ENCODE measurements at regions not wholly inside any gene's neighbourhood (a gene's known extent, or its start where the extent isn't known, plus 50 kb on each side); places are given as distances from the start of the nearest gene placed in this dataset.

DNA sequence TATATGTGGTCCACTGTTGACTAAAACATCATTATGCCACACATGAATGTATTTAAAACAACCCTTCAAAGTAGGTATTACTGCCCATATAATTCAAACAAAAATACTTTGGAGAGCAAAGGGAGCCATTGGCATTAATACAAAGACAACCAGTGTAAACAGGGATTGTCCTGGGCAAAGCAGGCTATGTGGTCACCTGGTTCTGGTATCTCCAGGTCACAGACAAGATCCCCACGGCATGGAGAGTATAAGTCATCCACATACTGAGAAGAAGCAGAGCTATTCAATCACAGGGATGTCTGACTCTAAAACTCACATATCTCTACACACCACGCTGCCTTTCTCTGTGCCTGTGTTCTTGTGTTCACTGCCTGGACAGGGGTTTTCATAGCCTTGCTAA lies 81.4 kb upstream of the BZW1 start:
- Histone ChIP-seq H3K4me3 (ENCODE audit: low read depth in 2 of 2, low read length in 2 of 2) (no peak overlapping the region), H3K9me3 (ENCODE audit: control insufficient read depth, insufficient read depth, low read depth, low read length) (no peaks in the 10 kb centered on the region), H3K36me3 (ENCODE audit: control insufficient read depth, insufficient read depth, low read length) (no peaks in the 10 kb centered on the region), H3K4me1 (ENCODE audit: control insufficient read depth, insufficient read depth, low read length) (no peaks in the 10 kb centered on the region), H3K27me3 (ENCODE audit: control insufficient read depth, insufficient read depth, low read length) (peaks cover 3% of the 10 kb centered on the region; the same call in 1 of the 2 replicates), H3K27ac (ENCODE audit: low read length) (no peak overlapping the region)
- intact Hi-C loops (cut with micrococcal nuclease; ENCODE audit: unreplicated experiment): no loop called here
- ATAC-seq (no peak), DNase-seq (ENCODE audit: low read depth, low spot score) (no peak)
- TF ChIP-seq SIN3A (IDR thresholded peaks at IDR 0.05; ENCODE audit: borderline replicate concordance, insufficient read depth, low read depth, low read length): no peak
- no peak for TF ChIP-seq POLR2AphosphoS5 (IDR thresholded peaks at IDR 0.05; ENCODE audit: low read depth, low read length)
- TF ChIP-seq, protein P1, sequence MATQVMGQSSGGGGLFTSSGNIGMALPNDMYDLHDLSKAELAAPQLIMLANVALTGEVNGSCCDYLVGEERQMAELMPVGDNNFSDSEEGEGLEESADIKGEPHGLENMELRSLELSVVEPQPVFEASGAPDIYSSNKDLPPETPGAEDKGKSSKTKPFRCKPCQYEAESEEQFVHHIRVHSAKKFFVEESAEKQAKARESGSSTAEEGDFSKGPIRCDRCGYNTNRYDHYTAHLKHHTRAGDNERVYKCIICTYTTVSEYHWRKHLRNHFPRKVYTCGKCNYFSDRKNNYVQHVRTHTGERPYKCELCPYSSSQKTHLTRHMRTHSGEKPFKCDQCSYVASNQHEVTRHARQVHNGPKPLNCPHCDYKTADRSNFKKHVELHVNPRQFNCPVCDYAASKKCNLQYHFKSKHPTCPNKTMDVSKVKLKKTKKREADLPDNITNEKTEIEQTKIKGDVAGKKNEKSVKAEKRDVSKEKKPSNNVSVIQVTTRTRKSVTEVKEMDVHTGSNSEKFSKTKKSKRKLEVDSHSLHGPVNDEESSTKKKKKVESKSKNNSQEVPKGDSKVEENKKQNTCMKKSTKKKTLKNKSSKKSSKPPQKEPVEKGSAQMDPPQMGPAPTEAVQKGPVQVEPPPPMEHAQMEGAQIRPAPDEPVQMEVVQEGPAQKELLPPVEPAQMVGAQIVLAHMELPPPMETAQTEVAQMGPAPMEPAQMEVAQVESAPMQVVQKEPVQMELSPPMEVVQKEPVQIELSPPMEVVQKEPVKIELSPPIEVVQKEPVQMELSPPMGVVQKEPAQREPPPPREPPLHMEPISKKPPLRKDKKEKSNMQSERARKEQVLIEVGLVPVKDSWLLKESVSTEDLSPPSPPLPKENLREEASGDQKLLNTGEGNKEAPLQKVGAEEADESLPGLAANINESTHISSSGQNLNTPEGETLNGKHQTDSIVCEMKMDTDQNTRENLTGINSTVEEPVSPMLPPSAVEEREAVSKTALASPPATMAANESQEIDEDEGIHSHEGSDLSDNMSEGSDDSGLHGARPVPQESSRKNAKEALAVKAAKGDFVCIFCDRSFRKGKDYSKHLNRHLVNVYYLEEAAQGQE (IDR thresholded peaks at IDR 0.05; ENCODE audit: insufficient read depth in 1 of 2, low read depth in 2 of 2, low read length in 1 of 2): no peak
- TF ChIP-seq, protein P2, sequence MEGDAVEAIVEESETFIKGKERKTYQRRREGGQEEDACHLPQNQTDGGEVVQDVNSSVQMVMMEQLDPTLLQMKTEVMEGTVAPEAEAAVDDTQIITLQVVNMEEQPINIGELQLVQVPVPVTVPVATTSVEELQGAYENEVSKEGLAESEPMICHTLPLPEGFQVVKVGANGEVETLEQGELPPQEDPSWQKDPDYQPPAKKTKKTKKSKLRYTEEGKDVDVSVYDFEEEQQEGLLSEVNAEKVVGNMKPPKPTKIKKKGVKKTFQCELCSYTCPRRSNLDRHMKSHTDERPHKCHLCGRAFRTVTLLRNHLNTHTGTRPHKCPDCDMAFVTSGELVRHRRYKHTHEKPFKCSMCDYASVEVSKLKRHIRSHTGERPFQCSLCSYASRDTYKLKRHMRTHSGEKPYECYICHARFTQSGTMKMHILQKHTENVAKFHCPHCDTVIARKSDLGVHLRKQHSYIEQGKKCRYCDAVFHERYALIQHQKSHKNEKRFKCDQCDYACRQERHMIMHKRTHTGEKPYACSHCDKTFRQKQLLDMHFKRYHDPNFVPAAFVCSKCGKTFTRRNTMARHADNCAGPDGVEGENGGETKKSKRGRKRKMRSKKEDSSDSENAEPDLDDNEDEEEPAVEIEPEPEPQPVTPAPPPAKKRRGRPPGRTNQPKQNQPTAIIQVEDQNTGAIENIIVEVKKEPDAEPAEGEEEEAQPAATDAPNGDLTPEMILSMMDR (IDR thresholded peaks at IDR 0.05): no peak
- no peak for TF ChIP-seq TCF7L2 (IDR thresholded peaks at IDR 0.05; ENCODE audit: low read depth, low read length)
- BruUV-seq (replicated peaks): no TSS peak
- ChIA-PET CTCF (no interaction called here), POLR2A (no interaction called here)
- in situ Hi-C loops (cut with HindIII; ENCODE audit: low pct_unique_long_range_greater_than_20kb, low sequenced_read_pairs): no loop called here

DNA sequence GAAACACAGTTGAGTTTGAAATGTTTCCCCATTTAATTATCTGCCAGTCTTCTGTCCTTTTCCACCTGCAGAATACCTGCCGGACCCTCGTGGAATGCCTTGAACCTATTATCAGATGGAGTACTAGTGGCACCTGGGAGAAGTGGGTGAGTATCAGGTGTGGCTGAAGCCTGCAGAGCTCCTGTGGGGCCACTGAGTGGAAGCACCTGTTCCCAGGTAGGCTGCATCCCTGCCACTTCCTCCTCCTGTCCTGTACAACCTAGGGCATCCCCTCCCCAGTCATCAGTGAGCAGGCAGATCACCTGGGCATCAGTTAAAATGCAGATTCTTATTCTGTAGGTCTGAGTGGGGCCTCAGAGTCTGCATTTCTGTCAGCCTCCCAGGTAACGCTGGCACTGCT lies 80.8 kb upstream of the BZW1 start:
- Histone ChIP-seq H3K9me3 (ENCODE audit: control insufficient read depth, insufficient read depth, low read depth, low read length) (no peaks in the 10 kb centered on the region), H3K36me3 (ENCODE audit: control insufficient read depth, insufficient read depth, low read length) (no peaks in the 10 kb centered on the region), H3K27ac (ENCODE audit: low read length) (no peak overlapping the region), H3K27me3 (ENCODE audit: control insufficient read depth, insufficient read depth, low read length) (peaks cover 3% of the 10 kb centered on the region; the same call in 1 of the 2 replicates), H3K4me1 (ENCODE audit: control insufficient read depth, insufficient read depth, low read length) (no peaks in the 10 kb centered on the region), H3K4me3 (ENCODE audit: low read depth in 2 of 2, low read length in 2 of 2) (no peak overlapping the region)
- in situ Hi-C loops (cut with HindIII; ENCODE audit: low pct_unique_long_range_greater_than_20kb, low sequenced_read_pairs): no loop called here
- intact Hi-C loops (cut with micrococcal nuclease; ENCODE audit: unreplicated experiment): no loop called here
- no TSS peak for BruUV-seq (replicated peaks)
- no peak for ATAC-seq
- ChIA-PET CTCF (no interaction called here), POLR2A (no interaction called here)
- DNase-seq (ENCODE audit: low read depth, low spot score): no peak
- TF ChIP-seq TCF7L2 (IDR thresholded peaks at IDR 0.05; ENCODE audit: low read depth, low read length): no peak
- no peak for TF ChIP-seq SIN3A (IDR thresholded peaks at IDR 0.05; ENCODE audit: borderline replicate concordance, insufficient read depth, low read depth, low read length)
- TF ChIP-seq, protein P2 (IDR thresholded peaks at IDR 0.05): no peak
- TF ChIP-seq, protein P1 (IDR thresholded peaks at IDR 0.05; ENCODE audit: insufficient read depth in 1 of 2, low read depth in 2 of 2, low read length in 1 of 2): no peak
- no peak for TF ChIP-seq POLR2AphosphoS5 (IDR thresholded peaks at IDR 0.05; ENCODE audit: low read depth, low read length)

Measured in Panc1 (cell line).